PC-9 (cell line): ENCODE measurements at regions not wholly inside any gene's neighbourhood (a gene's known extent, or its start where the extent isn't known, plus 50 kb on each side); places are given as distances from the start of the nearest gene placed in this dataset.

Source experiments
- EZH2 ChIP-seq: fragments of 200-600 bp; sonication (generic); IDR thresholded peaks from 2 replicates; pipeline ENCODE4 v1.8.0; 2017; ENCODE audit warnings: antibody characterized with exemption, low read depth
- TF ChIP-seq, protein P1 (sequence below): fragments of 200-600 bp; sonication (generic); conservative IDR thresholded peaks from 2 replicates; pipeline ENCODE4 v1.6.1; 2017; ENCODE audit warnings: mixed run types, antibody characterized with exemption, mild to moderate bottlenecking, moderate library complexity

DNA sequence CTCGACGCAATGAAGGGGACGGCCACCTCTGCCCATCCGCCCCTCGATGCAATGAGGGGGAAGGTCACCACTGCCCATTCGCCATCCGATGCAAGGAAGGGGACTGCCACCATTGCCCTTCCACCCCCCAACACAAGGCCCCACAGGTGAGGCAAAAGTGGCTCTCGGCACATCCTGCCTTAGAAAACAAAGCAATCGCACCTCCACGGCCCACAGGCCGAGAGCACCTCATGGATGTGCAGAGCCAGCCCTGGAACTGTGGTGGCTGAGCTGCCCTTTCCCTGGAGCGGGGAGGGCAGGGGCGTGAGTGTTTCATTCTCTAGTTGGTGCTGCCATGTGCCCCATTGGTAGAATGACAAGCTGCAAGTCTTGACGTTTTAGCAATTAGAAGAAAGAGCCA, 320.6 kb upstream of the SALL3 start:
- TF ChIP-seq, protein P1, sequence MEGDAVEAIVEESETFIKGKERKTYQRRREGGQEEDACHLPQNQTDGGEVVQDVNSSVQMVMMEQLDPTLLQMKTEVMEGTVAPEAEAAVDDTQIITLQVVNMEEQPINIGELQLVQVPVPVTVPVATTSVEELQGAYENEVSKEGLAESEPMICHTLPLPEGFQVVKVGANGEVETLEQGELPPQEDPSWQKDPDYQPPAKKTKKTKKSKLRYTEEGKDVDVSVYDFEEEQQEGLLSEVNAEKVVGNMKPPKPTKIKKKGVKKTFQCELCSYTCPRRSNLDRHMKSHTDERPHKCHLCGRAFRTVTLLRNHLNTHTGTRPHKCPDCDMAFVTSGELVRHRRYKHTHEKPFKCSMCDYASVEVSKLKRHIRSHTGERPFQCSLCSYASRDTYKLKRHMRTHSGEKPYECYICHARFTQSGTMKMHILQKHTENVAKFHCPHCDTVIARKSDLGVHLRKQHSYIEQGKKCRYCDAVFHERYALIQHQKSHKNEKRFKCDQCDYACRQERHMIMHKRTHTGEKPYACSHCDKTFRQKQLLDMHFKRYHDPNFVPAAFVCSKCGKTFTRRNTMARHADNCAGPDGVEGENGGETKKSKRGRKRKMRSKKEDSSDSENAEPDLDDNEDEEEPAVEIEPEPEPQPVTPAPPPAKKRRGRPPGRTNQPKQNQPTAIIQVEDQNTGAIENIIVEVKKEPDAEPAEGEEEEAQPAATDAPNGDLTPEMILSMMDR, result no peak
- no peak for TF ChIP-seq EZH2
